ENCODE measurements at regions not wholly inside any gene's neighbourhood (a gene's known extent, or its start where the extent isn't known, plus 50 kb on each side); places are given as distances from the start of the nearest gene placed in this dataset.
"Not testable (repeated sequence)": the region's sequence is repeated elsewhere in the genome, so short reads cannot be mapped to it uniquely, and the experiment has no call there.

- no peak for DNase-seq (ENCODE audit: low read depth in 1 of 2, low spot score in 1 of 2)
- in situ Hi-C loops (cut with HindIII; ENCODE audit: low pct_unique_long_range_greater_than_20kb, low sequenced_read_pairs): no loop called here
These were observed 247.8 kb downstream of the IZUMO3 start for GRCh38 chr9:24297931-24298330.

GRCh38 chr9:24296124-24296523 is 249.6 kb downstream of the IZUMO3 start:
- in situ Hi-C loops (cut with HindIII; ENCODE audit: low pct_unique_long_range_greater_than_20kb, low sequenced_read_pairs): no loop called here
- no peak for DNase-seq (ENCODE audit: low read depth in 1 of 2, low spot score in 1 of 2)
- no peak for TF ChIP-seq JUND (IDR thresholded peaks at IDR 0.05; ENCODE audit: low read depth)

More at GRCh38 chr9:24297931-24298330, 247.8 kb downstream of the IZUMO3 start:
- TF ChIP-seq JUND (IDR thresholded peaks at IDR 0.05; ENCODE audit: low read depth): no peak

GRCh38 chr9:24293386-24293785 is 252.3 kb downstream of the IZUMO3 start:
- no peak for TF ChIP-seq JUND (IDR thresholded peaks at IDR 0.05; ENCODE audit: low read depth)
- peak in 1 of 2 experiments; percentile 27 for DNase-seq (ENCODE audit: low read depth in 1 of 2, low spot score in 1 of 2)
- in situ Hi-C loops (cut with HindIII; ENCODE audit: low pct_unique_long_range_greater_than_20kb, low sequenced_read_pairs): no loop called here

- TF ChIP-seq JUND (IDR thresholded peaks at IDR 0.05; ENCODE audit: low read depth): no peak
- no peak for DNase-seq (ENCODE audit: low read depth in 1 of 2, low spot score in 1 of 2)
- in situ Hi-C loops (cut with HindIII; ENCODE audit: low pct_unique_long_range_greater_than_20kb, low sequenced_read_pairs): no loop called here
These were observed 258.9 kb downstream of the IZUMO3 start for GRCh38 chr9:24286761-24287160.

GRCh38 chr9:24258626-24259025 is 287.1 kb downstream of the IZUMO3 start:
- TF ChIP-seq JUND (IDR thresholded peaks at IDR 0.05; ENCODE audit: low read depth): no peak
- in situ Hi-C loops (cut with HindIII; ENCODE audit: low pct_unique_long_range_greater_than_20kb, low sequenced_read_pairs): no loop called here
- DNase-seq (ENCODE audit: low read depth in 1 of 2, low spot score in 1 of 2): no peak

GRCh38 chr9:24257726-24258125 is 288.0 kb downstream of the IZUMO3 start:
- TF ChIP-seq JUND (IDR thresholded peaks at IDR 0.05; ENCODE audit: low read depth): no peak
- in situ Hi-C loops (cut with HindIII; ENCODE audit: low pct_unique_long_range_greater_than_20kb, low sequenced_read_pairs): no loop called here
- no peak for DNase-seq (ENCODE audit: low read depth in 1 of 2, low spot score in 1 of 2)

- peak in 1 of 2 experiments; percentile 58 for DNase-seq (ENCODE audit: low read depth in 1 of 2, low spot score in 1 of 2)
- no peak for TF ChIP-seq JUND (IDR thresholded peaks at IDR 0.05; ENCODE audit: low read depth)
- in situ Hi-C loops (cut with HindIII; ENCODE audit: low pct_unique_long_range_greater_than_20kb, low sequenced_read_pairs): no loop called here
These were observed 299.7 kb downstream of the IZUMO3 start for GRCh38 chr9:24245988-24246387.

GRCh38 chr9:24242576-24242975 is 303.1 kb downstream of the IZUMO3 start:
- no peak for TF ChIP-seq JUND (IDR thresholded peaks at IDR 0.05; ENCODE audit: low read depth)
- in situ Hi-C loops (cut with HindIII; ENCODE audit: low pct_unique_long_range_greater_than_20kb, low sequenced_read_pairs): no loop called here
- DNase-seq (ENCODE audit: low read depth in 1 of 2, low spot score in 1 of 2): no peak

- in situ Hi-C loops (cut with HindIII; ENCODE audit: low pct_unique_long_range_greater_than_20kb, low sequenced_read_pairs): no loop called here
These were observed 327.0 kb downstream of the IZUMO3 start for GRCh38 chr9:24218656-24219055.

GRCh38 chr9:24210641-24211040 is 335.1 kb downstream of the IZUMO3 start:
- in situ Hi-C loops (cut with HindIII; ENCODE audit: low pct_unique_long_range_greater_than_20kb, low sequenced_read_pairs): no loop called here
- DNase-seq (ENCODE audit: low read depth in 1 of 2, low spot score in 1 of 2): no peak
- TF ChIP-seq JUND (IDR thresholded peaks at IDR 0.05; ENCODE audit: low read depth): no peak

More at GRCh38 chr9:24218656-24219055, 327.0 kb downstream of the IZUMO3 start:
- TF ChIP-seq JUND (IDR thresholded peaks at IDR 0.05; ENCODE audit: low read depth): no peak
- DNase-seq (ENCODE audit: low read depth in 1 of 2, low spot score in 1 of 2): peak in 1 of 2 experiments; percentile 3

GRCh38 chr9:24189986-24190385 is 355.7 kb downstream of the IZUMO3 start:
- in situ Hi-C loops (cut with HindIII; ENCODE audit: low pct_unique_long_range_greater_than_20kb, low sequenced_read_pairs): no loop called here
- TF ChIP-seq JUND (IDR thresholded peaks at IDR 0.05; ENCODE audit: low read depth): no peak

GRCh38 chr9:24180572-24180971 is 354.5 kb upstream of the ELAVL2 start:
- DNase-seq (ENCODE audit: low read depth in 1 of 2, low spot score in 1 of 2); in situ Hi-C loops (cut with HindIII; ENCODE audit: low pct_unique_long_range_greater_than_20kb, low sequenced_read_pairs): not testable (repeated sequence)

More at GRCh38 chr9:24189986-24190385, 355.7 kb downstream of the IZUMO3 start:
- DNase-seq (ENCODE audit: low read depth in 1 of 2, low spot score in 1 of 2): no peak

GRCh38 chr9:24144796-24145195 is 318.8 kb upstream of the ELAVL2 start:
- DNase-seq (ENCODE audit: low read depth in 1 of 2, low spot score in 1 of 2): no peak
- TF ChIP-seq JUND (IDR thresholded peaks at IDR 0.05; ENCODE audit: low read depth): no peak
- in situ Hi-C loops (cut with HindIII; ENCODE audit: low pct_unique_long_range_greater_than_20kb, low sequenced_read_pairs): no loop called here

GRCh38 chr9:24135072-24135471 is 309.0 kb upstream of the ELAVL2 start:
- in situ Hi-C loops (cut with HindIII; ENCODE audit: low pct_unique_long_range_greater_than_20kb, low sequenced_read_pairs); DNase-seq (ENCODE audit: low read depth in 1 of 2, low spot score in 1 of 2): not testable (repeated sequence)
